GM23338 (cell line): ENCODE measurements at regions not wholly inside any gene's neighbourhood (a gene's known extent, or its start where the extent isn't known, plus 50 kb on each side); places are given as distances from the start of the nearest gene placed in this dataset.

Experiments used
- ATAC-seq: fragments of 200-7000 bp; cut with Tn5 transposase; 3 replicates; pipeline ENCODE4 v1.9.1; 2020
- DNase-seq: peaks from one replicate; pipeline ENCODE4 v3.0.0-alpha.2; 2015; ENCODE audit warnings: low spot score
- H2AFZ ChIP-seq: fragments of 200-600 bp; sonication (generic); 2 replicates; pipeline ENCODE4 v1.8.0; 2016; ENCODE audit warnings: antibody characterized with exemption, mild to moderate bottlenecking, moderate library complexity
- H3F3A ChIP-seq: fragments of 200-600 bp; sonication (generic); replicated peaks from 2 replicates; pipeline ENCODE4 v1.8.0; 2017; ENCODE audit warnings: antibody characterized with exemption, mixed run types, low read depth
- H3K27ac ChIP-seq: fragments of 200-600 bp; sonication (generic); 2 replicates; pipeline ENCODE4 v1.6.1; 2016; ENCODE audit warnings: low read depth
- H3K27me3 ChIP-seq: fragments of 200-600 bp; sonication (generic); 2 replicates; pipeline ENCODE4 v1.8.0; 2016; ENCODE audit warnings: mild to moderate bottlenecking, mixed run types, moderate library complexity; ENCODE audit not compliant: insufficient read depth
- H3K36me3 ChIP-seq: fragments of 200-600 bp; sonication (generic); 2 replicates; pipeline ENCODE4 v1.8.0; 2016; ENCODE audit warnings: mild to moderate bottlenecking; ENCODE audit not compliant: insufficient read depth
- H3K4me1 ChIP-seq: fragments of 200-600 bp; sonication (generic); 2 replicates; pipeline ENCODE4 v1.8.0; 2016; ENCODE audit warnings: mild to moderate bottlenecking, moderate library complexity; ENCODE audit not compliant: insufficient read depth
- H3K4me2 ChIP-seq: fragments of 200-600 bp; sonication (generic); 2 replicates; pipeline ENCODE4 v1.7.1; 2017; ENCODE audit warnings: mixed run types
- H3K4me3 ChIP-seq: fragments of 200-600 bp; sonication (generic); 2 replicates; pipeline ENCODE4 v1.6.1; 2016; ENCODE audit warnings: mixed run types
- H3K79me2 ChIP-seq: fragments of 200-600 bp; sonication (generic); replicated peaks from 2 replicates; pipeline ENCODE4 v1.8.0; 2017; ENCODE audit warnings: mild to moderate bottlenecking; ENCODE audit not compliant: insufficient read depth
- H3K9me2 ChIP-seq: fragments of 200-600 bp; sonication (generic); 2 replicates; pipeline ENCODE4 v1.8.0; 2017; ENCODE audit not compliant: insufficient read depth
- H4K20me1 ChIP-seq: fragments of 200-600 bp; sonication (generic); replicated peaks from 2 replicates; pipeline ENCODE4 v1.8.0; 2017; ENCODE audit warnings: mild to moderate bottlenecking; ENCODE audit not compliant: insufficient read depth
- H3K27ac Mint-ChIP-seq: 2 replicates; pipeline ENCODE4 v1.8.0; 2020; ENCODE audit warnings: inconsistent platforms, mild to moderate bottlenecking, moderate library complexity, mixed read lengths
- H3K27me3 Mint-ChIP-seq: 3 replicates; pipeline ENCODE4 v1.8.0; 2022; ENCODE audit warnings: low read depth, mild to moderate bottlenecking, moderate library complexity, mixed read lengths, inconsistent platforms; ENCODE audit not compliant: insufficient read depth, poor library complexity
- H3K36me3 Mint-ChIP-seq: 3 replicates; pipeline ENCODE4 v1.8.0; 2021; ENCODE audit warnings: low read depth, mild to moderate bottlenecking, inconsistent platforms, moderate library complexity, mixed read lengths
- H3K4me1 Mint-ChIP-seq: 3 replicates; pipeline ENCODE4 v1.8.0; 2020; ENCODE audit warnings: mild to moderate bottlenecking, inconsistent platforms, mixed read lengths
- H3K4me3 Mint-ChIP-seq: 3 replicates; pipeline ENCODE4 v1.8.0; 2021; ENCODE audit warnings: moderate library complexity, mild to moderate bottlenecking, inconsistent platforms, mixed read lengths
- H3K9me3 Mint-ChIP-seq: 3 replicates; pipeline ENCODE4 v1.8.0; 2020; ENCODE audit warnings: moderate library complexity, mild to moderate bottlenecking, inconsistent platforms, mixed read lengths
- CREB1 ChIP-seq: fragments of 250-450 bp; sonication (Bioruptor Pico); IDR thresholded peaks from 2 replicates; pipeline ENCODE4 v1.5.0; 2020; ENCODE audit warnings: low read depth, mild to moderate bottlenecking, moderate library complexity
- EZH2 ChIP-seq: fragments of 200-600 bp; sonication (generic); IDR thresholded peaks from one replicate; pipeline ENCODE4 v1.8.0; 2017; ENCODE audit warnings: antibody characterized with exemption, mild to moderate bottlenecking, low read depth; ENCODE audit not compliant: unreplicated experiment
- EZH2phosphoT487 ChIP-seq: fragments of 200-600 bp; sonication (generic); IDR thresholded peaks from one replicate; pipeline ENCODE4 v1.8.1; 2018; ENCODE audit warnings: antibody characterized with exemption; ENCODE audit not compliant: unreplicated experiment
- JUNB ChIP-seq: IDR thresholded peaks from one replicate; pipeline ENCODE4 v1.6.1; 2016; ENCODE audit warnings: antibody characterized with exemption; ENCODE audit not compliant: unreplicated experiment
- NANOG ChIP-seq: IDR thresholded peaks from 2 replicates; pipeline ENCODE4 v1.6.1; 2016; ENCODE audit warnings: antibody characterized with exemption, borderline replicate concordance
- POLR2AphosphoS5 ChIP-seq: IDR thresholded peaks from 2 replicates; pipeline ENCODE4 v1.6.1; 2016; ENCODE audit warnings: antibody characterized with exemption, low read depth
- STAT1 ChIP-seq: IDR thresholded peaks from one replicate; pipeline ENCODE4 v1.6.1; 2016; ENCODE audit warnings: antibody characterized with exemption; ENCODE audit not compliant: unreplicated experiment
- ZNF114 ChIP-seq: fragments of 250-450 bp; sonication (Bioruptor Pico); IDR thresholded peaks from 2 replicates; pipeline ENCODE4 v1.5.0; 2020; ENCODE audit warnings: mild to moderate bottlenecking, moderate library complexity
- ZNF331 ChIP-seq: fragments of 250-450 bp; sonication (Bioruptor Pico); IDR thresholded peaks from 2 replicates; pipeline ENCODE4 v1.5.0; 2020; ENCODE audit warnings: low read depth, mild to moderate bottlenecking, moderate library complexity
- TF ChIP-seq, protein P1 (sequence below): IDR thresholded peaks from 2 replicates; pipeline ENCODE4 v1.6.1; 2016; ENCODE audit warnings: antibody characterized with exemption
- TF ChIP-seq, protein P2 (sequence below), 2 experiments: fragments of 200-600 bp in 1 of 2; sonication (generic) in 1 of 2; conservative IDR thresholded peaks; 2 replicates each; pipeline versions ENCODE4 v1.5.1 to v1.6.1; 2016 to 2017; ENCODE audit warnings: antibody characterized with exemption in 2 of 2, low read depth in 2 of 2, mild to moderate bottlenecking in 2 of 2, moderate library complexity in 1 of 2
- TF ChIP-seq, protein P3 (sequence below): IDR thresholded peaks from one replicate; pipeline ENCODE4 v1.6.1; 2018; ENCODE audit warnings: antibody characterized with exemption; ENCODE audit not compliant: unreplicated experiment
- TF ChIP-seq, protein P4 (sequence below): fragments of 250-450 bp; sonication (Bioruptor Pico); IDR thresholded peaks from 2 replicates; pipeline ENCODE4 v1.5.0; 2020; ENCODE audit warnings: mild to moderate bottlenecking, moderate library complexity

DNA sequence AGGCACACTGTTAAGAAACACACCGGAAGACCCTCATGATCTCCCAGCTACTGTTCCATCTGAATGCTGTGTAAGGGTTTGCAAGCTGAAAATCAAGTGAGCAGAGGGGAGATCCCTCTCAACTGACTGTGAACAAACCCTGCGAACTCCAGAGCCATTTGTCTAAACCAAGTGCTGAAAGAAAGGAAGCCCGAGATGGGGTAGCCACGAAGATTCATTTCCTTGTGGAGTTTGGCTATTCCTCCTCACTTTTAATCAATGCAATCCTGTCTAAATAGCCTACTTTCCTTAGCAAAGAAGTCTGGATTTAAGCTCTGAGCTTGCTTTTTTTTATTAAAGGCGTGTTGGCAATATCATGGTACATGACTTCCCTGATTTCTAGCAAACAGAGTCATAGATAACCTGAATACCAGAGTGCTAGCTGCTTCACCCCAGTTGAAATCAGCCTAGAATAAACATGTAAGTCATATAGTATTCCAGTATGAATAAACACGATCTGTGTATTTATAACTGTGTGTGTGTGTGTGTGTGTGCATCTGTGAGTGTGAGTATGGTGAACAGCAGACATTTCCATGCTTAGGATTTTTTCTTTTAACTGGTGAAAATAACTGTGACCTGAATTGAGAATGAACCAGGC lies 365.2 kb downstream of the ZNF521 start:
- Histone ChIP-seq H3K4me3 (no peak overlapping the region), H3F3A (no peaks in the 10 kb centered on the region), H4K20me1 (no peaks in the 10 kb centered on the region), H2AFZ (peak overlapping the region; percentile 39; the same call in 1 of the 2 replicates), H3K79me2 (no peaks in the 10 kb centered on the region), H3K4me2 (peak overlapping the region; percentile 18; the same call in 1 of the 2 replicates), H3K4me1 (peaks cover 48% of the 10 kb centered on the region), H3K9me2 (no peaks in the 10 kb centered on the region), H3K27me3 (no peaks in the 10 kb centered on the region), H3K36me3 (no peaks in the 10 kb centered on the region), H3K27ac (no peak overlapping the region)
- no peaks in the 10 kb centered on the region for H3K9me3 Mint-ChIP-seq
- peaks cover 9% of the 10 kb centered on the region for H3K27me3 Mint-ChIP-seq
- H3K36me3 Mint-ChIP-seq = no peaks in the 10 kb centered on the region
- ATAC-seq = no peak
- DNase-seq = peak; percentile 13
- H3K27ac Mint-ChIP-seq = no peak overlapping the region
- H3K4me3 Mint-ChIP-seq = peak overlapping the region; percentile 18; the same call in 1 of the 3 replicates
- TF ChIP-seq EZH2 (no peak), STAT1 (no peak), EZH2phosphoT487 (no peak), CREB1 (CRISPR knock-in tag) (no peak), ZNF331 (CRISPR knock-in tag) (no peak), JUNB (no peak), NANOG (no peak), POLR2AphosphoS5 (no peak), ZNF114 (CRISPR knock-in tag) (no peak)
- TF ChIP-seq, protein P1, sequence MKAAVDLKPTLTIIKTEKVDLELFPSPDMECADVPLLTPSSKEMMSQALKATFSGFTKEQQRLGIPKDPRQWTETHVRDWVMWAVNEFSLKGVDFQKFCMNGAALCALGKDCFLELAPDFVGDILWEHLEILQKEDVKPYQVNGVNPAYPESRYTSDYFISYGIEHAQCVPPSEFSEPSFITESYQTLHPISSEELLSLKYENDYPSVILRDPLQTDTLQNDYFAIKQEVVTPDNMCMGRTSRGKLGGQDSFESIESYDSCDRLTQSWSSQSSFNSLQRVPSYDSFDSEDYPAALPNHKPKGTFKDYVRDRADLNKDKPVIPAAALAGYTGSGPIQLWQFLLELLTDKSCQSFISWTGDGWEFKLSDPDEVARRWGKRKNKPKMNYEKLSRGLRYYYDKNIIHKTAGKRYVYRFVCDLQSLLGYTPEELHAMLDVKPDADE = no peak
- TF ChIP-seq, protein P2, sequence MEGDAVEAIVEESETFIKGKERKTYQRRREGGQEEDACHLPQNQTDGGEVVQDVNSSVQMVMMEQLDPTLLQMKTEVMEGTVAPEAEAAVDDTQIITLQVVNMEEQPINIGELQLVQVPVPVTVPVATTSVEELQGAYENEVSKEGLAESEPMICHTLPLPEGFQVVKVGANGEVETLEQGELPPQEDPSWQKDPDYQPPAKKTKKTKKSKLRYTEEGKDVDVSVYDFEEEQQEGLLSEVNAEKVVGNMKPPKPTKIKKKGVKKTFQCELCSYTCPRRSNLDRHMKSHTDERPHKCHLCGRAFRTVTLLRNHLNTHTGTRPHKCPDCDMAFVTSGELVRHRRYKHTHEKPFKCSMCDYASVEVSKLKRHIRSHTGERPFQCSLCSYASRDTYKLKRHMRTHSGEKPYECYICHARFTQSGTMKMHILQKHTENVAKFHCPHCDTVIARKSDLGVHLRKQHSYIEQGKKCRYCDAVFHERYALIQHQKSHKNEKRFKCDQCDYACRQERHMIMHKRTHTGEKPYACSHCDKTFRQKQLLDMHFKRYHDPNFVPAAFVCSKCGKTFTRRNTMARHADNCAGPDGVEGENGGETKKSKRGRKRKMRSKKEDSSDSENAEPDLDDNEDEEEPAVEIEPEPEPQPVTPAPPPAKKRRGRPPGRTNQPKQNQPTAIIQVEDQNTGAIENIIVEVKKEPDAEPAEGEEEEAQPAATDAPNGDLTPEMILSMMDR (conservative IDR thresholded peaks at IDR 0.05; ENCODE audit: low read depth in 2 of 2) = no peak
- TF ChIP-seq, protein P3, sequence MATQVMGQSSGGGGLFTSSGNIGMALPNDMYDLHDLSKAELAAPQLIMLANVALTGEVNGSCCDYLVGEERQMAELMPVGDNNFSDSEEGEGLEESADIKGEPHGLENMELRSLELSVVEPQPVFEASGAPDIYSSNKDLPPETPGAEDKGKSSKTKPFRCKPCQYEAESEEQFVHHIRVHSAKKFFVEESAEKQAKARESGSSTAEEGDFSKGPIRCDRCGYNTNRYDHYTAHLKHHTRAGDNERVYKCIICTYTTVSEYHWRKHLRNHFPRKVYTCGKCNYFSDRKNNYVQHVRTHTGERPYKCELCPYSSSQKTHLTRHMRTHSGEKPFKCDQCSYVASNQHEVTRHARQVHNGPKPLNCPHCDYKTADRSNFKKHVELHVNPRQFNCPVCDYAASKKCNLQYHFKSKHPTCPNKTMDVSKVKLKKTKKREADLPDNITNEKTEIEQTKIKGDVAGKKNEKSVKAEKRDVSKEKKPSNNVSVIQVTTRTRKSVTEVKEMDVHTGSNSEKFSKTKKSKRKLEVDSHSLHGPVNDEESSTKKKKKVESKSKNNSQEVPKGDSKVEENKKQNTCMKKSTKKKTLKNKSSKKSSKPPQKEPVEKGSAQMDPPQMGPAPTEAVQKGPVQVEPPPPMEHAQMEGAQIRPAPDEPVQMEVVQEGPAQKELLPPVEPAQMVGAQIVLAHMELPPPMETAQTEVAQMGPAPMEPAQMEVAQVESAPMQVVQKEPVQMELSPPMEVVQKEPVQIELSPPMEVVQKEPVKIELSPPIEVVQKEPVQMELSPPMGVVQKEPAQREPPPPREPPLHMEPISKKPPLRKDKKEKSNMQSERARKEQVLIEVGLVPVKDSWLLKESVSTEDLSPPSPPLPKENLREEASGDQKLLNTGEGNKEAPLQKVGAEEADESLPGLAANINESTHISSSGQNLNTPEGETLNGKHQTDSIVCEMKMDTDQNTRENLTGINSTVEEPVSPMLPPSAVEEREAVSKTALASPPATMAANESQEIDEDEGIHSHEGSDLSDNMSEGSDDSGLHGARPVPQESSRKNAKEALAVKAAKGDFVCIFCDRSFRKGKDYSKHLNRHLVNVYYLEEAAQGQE = no peak
- TF ChIP-seq, protein P4, sequence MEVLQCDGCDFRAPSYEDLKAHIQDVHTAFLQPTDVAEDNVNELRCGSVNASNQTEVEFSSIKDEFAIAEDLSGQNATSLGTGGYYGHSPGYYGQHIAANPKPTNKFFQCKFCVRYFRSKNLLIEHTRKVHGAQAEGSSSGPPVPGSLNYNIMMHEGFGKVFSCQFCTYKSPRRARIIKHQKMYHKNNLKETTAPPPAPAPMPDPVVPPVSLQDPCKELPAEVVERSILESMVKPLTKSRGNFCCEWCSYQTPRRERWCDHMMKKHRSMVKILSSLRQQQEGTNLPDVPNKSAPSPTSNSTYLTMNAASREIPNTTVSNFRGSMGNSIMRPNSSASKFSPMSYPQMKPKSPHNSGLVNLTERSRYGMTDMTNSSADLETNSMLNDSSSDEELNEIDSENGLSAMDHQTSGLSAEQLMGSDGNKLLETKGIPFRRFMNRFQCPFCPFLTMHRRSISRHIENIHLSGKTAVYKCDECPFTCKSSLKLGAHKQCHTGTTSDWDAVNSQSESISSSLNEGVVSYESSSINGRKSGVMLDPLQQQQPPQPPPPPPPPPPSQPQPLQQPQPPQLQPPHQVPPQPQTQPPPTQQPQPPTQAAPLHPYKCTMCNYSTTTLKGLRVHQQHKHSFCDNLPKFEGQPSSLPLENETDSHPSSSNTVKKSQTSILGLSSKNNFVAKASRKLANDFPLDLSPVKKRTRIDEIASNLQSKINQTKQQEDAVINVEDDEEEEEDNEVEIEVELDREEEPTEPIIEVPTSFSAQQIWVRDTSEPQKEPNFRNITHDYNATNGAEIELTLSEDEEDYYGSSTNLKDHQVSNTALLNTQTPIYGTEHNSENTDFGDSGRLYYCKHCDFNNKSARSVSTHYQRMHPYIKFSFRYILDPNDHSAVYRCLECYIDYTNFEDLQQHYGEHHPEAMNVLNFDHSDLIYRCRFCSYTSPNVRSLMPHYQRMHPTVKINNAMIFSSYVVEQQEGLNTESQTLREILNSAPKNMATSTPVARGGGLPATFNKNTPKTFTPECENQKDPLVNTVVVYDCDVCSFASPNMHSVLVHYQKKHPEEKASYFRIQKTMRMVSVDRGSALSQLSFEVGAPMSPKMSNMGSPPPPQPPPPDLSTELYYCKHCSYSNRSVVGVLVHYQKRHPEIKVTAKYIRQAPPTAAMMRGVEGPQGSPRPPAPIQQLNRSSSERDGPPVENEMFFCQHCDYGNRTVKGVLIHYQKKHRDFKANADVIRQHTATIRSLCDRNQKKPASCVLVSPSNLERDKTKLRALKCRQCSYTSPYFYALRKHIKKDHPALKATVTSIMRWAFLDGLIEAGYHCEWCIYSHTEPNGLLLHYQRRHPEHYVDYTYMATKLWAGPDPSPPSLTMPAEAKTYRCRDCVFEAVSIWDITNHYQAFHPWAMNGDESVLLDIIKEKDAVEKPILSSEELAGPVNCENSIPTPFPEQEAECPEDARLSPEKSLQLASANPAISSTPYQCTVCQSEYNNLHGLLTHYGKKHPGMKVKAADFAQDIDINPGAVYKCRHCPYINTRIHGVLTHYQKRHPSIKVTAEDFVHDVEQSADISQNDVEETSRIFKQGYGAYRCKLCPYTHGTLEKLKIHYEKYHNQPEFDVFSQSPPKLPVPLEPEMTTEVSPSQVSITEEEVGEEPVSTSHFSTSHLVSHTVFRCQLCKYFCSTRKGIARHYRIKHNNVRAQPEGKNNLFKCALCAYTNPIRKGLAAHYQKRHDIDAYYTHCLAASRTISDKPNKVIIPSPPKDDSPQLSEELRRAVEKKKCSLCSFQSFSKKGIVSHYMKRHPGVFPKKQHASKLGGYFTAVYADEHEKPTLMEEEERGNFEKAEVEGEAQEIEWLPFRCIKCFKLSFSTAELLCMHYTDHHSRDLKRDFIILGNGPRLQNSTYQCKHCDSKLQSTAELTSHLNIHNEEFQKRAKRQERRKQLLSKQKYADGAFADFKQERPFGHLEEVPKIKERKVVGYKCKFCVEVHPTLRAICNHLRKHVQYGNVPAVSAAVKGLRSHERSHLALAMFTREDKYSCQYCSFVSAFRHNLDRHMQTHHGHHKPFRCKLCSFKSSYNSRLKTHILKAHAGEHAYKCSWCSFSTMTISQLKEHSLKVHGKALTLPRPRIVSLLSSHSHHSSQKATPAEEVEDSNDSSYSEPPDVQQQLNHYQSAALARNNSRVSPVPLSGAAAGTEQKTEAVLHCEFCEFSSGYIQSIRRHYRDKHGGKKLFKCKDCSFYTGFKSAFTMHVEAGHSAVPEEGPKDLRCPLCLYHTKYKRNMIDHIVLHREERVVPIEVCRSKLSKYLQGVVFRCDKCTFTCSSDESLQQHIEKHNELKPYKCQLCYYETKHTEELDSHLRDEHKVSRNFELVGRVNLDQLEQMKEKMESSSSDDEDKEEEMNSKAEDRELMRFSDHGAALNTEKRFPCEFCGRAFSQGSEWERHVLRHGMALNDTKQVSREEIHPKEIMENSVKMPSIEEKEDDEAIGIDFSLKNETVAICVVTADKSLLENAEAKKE = no peak
- peaks cover 64% of the 10 kb centered on the region for H3K4me1 Mint-ChIP-seq
